SK-N-SH treated with all-trans-retinoic acid at 6 μM for 48 hours (cell line): ENCODE measurements at regions not wholly inside any gene's neighbourhood (a gene's known extent, or its start where the extent isn't known, plus 50 kb on each side); places are given as distances from the start of the nearest gene placed in this dataset.

Experiments used
- ESRRG ChIP-seq: fragments of 250-450 bp; sonication (Bioruptor Pico); IDR thresholded peaks from 2 replicates; pipeline ENCODE4 v1.6.1; 2021; ENCODE audit warnings: mild to moderate bottlenecking
- OSR1 ChIP-seq: fragments of 250-450 bp; sonication (Bioruptor Pico); IDR thresholded peaks from 2 replicates; pipeline ENCODE4 v1.8.0; 2022; ENCODE audit warnings: moderate library complexity, mild to moderate bottlenecking, inconsistent platforms
- PPARA ChIP-seq: fragments of 250-450 bp; sonication (Bioruptor Pico); IDR thresholded peaks from 2 replicates; pipeline ENCODE4 v1.5.0; 2020; ENCODE audit warnings: mild to moderate bottlenecking, borderline replicate concordance
- RARB ChIP-seq: fragments of 250-450 bp; sonication (Bioruptor Pico); IDR thresholded peaks from 2 replicates; pipeline ENCODE4 v1.8.0; 2021; ENCODE audit warnings: mild to moderate bottlenecking, moderate library complexity
- SNAI2 ChIP-seq: fragments of 250-450 bp; sonication (Bioruptor Pico); IDR thresholded peaks from 2 replicates; pipeline ENCODE4 v1.5.0; 2020; ENCODE audit warnings: mild to moderate bottlenecking, moderate library complexity
- TCF4 ChIP-seq: fragments of 250-450 bp; sonication (Bioruptor Pico); IDR thresholded peaks from 2 replicates; pipeline ENCODE4 v1.8.0; 2021; ENCODE audit warnings: mild to moderate bottlenecking, moderate library complexity, borderline replicate concordance
- ZC3H10 ChIP-seq: fragments of 250-450 bp; sonication (Bioruptor Pico); IDR thresholded peaks from 2 replicates; pipeline ENCODE4 v1.5.1; 2021; ENCODE audit warnings: mild to moderate bottlenecking, moderate library complexity
- ZFP3 ChIP-seq: fragments of 250-450 bp; sonication (Bioruptor Pico); IDR thresholded peaks from 2 replicates; pipeline ENCODE4 v1.5.0; 2020; ENCODE audit warnings: mild to moderate bottlenecking, moderate library complexity
- ZFP30 ChIP-seq: fragments of 450-650 bp; formaldehyde crosslinking; IDR thresholded peaks from 2 replicates; pipeline ENCODE4 v1.5.0; 2022; ENCODE audit warnings: mild to moderate bottlenecking, moderate library complexity
- ZNF565 ChIP-seq: fragments of 450-650 bp; formaldehyde crosslinking; conservative IDR thresholded peaks from 2 replicates; pipeline ENCODE4 v1.5.0; 2020; ENCODE audit warnings: low read depth, mild to moderate bottlenecking, moderate library complexity
- ZNF8 ChIP-seq: fragments of 450-650 bp; formaldehyde crosslinking; IDR thresholded peaks from 2 replicates; pipeline ENCODE4 v1.5.0; 2020; ENCODE audit warnings: mild to moderate bottlenecking, moderate library complexity
- TF ChIP-seq, protein P1 (sequence below): fragments of 250-450 bp; sonication (Bioruptor Pico); IDR thresholded peaks from 2 replicates; pipeline ENCODE4 v1.5.0; 2020; ENCODE audit warnings: mild to moderate bottlenecking, moderate library complexity
- TF ChIP-seq, protein P2 (sequence below): fragments of 250-450 bp; sonication (Bioruptor Pico); IDR thresholded peaks from 2 replicates; pipeline ENCODE4 v1.8.0; 2020; ENCODE audit warnings: mild to moderate bottlenecking, moderate library complexity, borderline replicate concordance
- TF ChIP-seq, protein P3 (sequence below): fragments of 250-450 bp; sonication (Bioruptor Pico); IDR thresholded peaks from 2 replicates; pipeline ENCODE4 v1.5.1; 2020; ENCODE audit warnings: low read depth, mild to moderate bottlenecking, moderate library complexity

DNA sequence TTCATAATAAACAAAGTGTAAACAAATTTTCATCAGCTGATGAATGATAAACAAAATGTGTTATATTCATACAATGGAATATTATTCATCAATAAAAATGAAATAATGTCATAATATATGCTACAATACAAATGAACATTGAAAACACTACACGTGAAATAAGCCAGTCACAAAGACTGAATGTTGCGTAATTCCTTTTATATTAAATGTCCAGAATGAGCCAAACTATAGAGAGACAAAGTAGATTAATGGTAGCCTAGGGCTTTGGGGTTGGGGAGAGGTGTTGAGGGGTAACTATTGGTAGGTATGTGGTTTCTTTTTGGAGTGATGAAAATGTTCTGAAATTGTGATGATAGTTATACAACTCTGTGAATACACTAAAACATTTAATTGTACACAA lies 292.9 kb upstream of the PDZRN3 start:
- TF ChIP-seq ZFP3 (CRISPR knock-in tag) (no peak), ZNF8 (CRISPR knock-in tag) (no peak), ESRRG (CRISPR knock-in tag) (no peak), PPARA (CRISPR knock-in tag) (no peak), ZC3H10 (CRISPR knock-in tag) (no peak), RARB (CRISPR knock-in tag) (no peak), OSR1 (CRISPR knock-in tag) (no peak), SNAI2 (CRISPR knock-in tag) (no peak), ZFP30 (CRISPR knock-in tag) (no peak), TCF4 (no peak), ZNF565 (CRISPR knock-in tag) (no peak)
- TF ChIP-seq, protein P1, sequence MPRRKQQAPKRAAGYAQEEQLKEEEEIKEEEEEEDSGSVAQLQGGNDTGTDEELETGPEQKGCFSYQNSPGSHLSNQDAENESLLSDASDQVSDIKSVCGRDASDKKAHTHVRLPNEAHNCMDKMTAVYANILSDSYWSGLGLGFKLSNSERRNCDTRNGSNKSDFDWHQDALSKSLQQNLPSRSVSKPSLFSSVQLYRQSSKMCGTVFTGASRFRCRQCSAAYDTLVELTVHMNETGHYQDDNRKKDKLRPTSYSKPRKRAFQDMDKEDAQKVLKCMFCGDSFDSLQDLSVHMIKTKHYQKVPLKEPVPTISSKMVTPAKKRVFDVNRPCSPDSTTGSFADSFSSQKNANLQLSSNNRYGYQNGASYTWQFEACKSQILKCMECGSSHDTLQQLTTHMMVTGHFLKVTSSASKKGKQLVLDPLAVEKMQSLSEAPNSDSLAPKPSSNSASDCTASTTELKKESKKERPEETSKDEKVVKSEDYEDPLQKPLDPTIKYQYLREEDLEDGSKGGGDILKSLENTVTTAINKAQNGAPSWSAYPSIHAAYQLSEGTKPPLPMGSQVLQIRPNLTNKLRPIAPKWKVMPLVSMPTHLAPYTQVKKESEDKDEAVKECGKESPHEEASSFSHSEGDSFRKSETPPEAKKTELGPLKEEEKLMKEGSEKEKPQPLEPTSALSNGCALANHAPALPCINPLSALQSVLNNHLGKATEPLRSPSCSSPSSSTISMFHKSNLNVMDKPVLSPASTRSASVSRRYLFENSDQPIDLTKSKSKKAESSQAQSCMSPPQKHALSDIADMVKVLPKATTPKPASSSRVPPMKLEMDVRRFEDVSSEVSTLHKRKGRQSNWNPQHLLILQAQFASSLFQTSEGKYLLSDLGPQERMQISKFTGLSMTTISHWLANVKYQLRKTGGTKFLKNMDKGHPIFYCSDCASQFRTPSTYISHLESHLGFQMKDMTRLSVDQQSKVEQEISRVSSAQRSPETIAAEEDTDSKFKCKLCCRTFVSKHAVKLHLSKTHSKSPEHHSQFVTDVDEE: no peak
- TF ChIP-seq, protein P2, sequence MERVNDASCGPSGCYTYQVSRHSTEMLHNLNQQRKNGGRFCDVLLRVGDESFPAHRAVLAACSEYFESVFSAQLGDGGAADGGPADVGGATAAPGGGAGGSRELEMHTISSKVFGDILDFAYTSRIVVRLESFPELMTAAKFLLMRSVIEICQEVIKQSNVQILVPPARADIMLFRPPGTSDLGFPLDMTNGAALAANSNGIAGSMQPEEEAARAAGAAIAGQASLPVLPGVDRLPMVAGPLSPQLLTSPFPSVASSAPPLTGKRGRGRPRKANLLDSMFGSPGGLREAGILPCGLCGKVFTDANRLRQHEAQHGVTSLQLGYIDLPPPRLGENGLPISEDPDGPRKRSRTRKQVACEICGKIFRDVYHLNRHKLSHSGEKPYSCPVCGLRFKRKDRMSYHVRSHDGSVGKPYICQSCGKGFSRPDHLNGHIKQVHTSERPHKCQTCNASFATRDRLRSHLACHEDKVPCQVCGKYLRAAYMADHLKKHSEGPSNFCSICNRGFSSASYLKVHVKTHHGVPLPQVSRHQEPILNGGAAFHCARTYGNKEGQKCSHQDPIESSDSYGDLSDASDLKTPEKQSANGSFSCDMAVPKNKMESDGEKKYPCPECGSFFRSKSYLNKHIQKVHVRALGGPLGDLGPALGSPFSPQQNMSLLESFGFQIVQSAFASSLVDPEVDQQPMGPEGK (CRISPR knock-in tag): no peak
- TF ChIP-seq, protein P3, sequence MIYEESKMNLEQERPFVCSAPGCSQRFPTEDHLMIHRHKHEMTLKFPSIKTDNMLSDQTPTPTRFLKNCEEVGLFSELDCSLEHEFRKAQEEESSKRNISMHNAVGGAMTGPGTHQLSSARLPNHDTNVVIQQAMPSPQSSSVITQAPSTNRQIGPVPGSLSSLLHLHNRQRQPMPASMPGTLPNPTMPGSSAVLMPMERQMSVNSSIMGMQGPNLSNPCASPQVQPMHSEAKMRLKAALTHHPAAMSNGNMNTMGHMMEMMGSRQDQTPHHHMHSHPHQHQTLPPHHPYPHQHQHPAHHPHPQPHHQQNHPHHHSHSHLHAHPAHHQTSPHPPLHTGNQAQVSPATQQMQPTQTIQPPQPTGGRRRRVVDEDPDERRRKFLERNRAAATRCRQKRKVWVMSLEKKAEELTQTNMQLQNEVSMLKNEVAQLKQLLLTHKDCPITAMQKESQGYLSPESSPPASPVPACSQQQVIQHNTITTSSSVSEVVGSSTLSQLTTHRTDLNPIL (CRISPR knock-in tag): no peak
